ENCODE measurements at regions not wholly inside any gene's neighbourhood (a gene's known extent, or its start where the extent isn't known, plus 50 kb on each side); places are given as distances from the start of the nearest gene placed in this dataset.
"Not testable (repeated sequence)": the region's sequence is repeated elsewhere in the genome, so short reads cannot be mapped to it uniquely, and the experiment has no call there.

- Histone ChIP-seq H3K27ac (no peak overlapping the region), H3K36me3 (no peaks in the 10 kb centered on the region), H3K4me1 (peaks cover 7% of the 10 kb centered on the region), H3K9me3 (no peaks in the 10 kb centered on the region), H3K27me3 (ENCODE audit: low read depth) (no peaks in the 10 kb centered on the region), H3K4me3 (no peak overlapping the region)
- no peak for TF ChIP-seq CTCF (IDR thresholded peaks at IDR 0.05)
- intact Hi-C loops (cut with DNase I): no loop called here
- DNase-seq (no peak), ATAC-seq (no peak)
Measured at GRCh38 chr14:53220914-53221313, 67.8 kb upstream of the DDHD1 start.

GRCh38 chr14:53218161-53218560 is 65.0 kb upstream of the DDHD1 start:
- H3K27me3 ChIP-seq (ENCODE audit: low read depth): no peaks in the 10 kb centered on the region
- H3K4me3 ChIP-seq: peak overlapping the region; percentile 69
- ATAC-seq (no peak), DNase-seq (no peak)
- no peak for TF ChIP-seq CTCF (IDR thresholded peaks at IDR 0.05)
- H3K4me1 ChIP-seq: peaks cover 7% of the 10 kb centered on the region
- H3K36me3 ChIP-seq: no peaks in the 10 kb centered on the region
- H3K27ac ChIP-seq: peak overlapping the region; percentile 53
- intact Hi-C loops (cut with DNase I): no loop called here
- no peaks in the 10 kb centered on the region for H3K9me3 ChIP-seq

- Histone ChIP-seq H3K36me3 (no peaks in the 10 kb centered on the region), H3K27me3 (ENCODE audit: low read depth) (no peaks in the 10 kb centered on the region), H3K4me1 (peaks cover 7% of the 10 kb centered on the region), H3K4me3 (peak overlapping the region; percentile 69), H3K27ac (peak overlapping the region; percentile 53), H3K9me3 (no peaks in the 10 kb centered on the region)
- peak; percentile 87 for DNase-seq
- ATAC-seq: peak; percentile 99 to 100
- intact Hi-C loops (cut with DNase I): no loop called here
- TF ChIP-seq CTCF (IDR thresholded peaks at IDR 0.05): peak; percentile 68
Measured at GRCh38 chr14:53217316-53217994, 64.3 kb upstream of the DDHD1 start.

- H3K9me3 ChIP-seq; H3K27ac ChIP-seq; ATAC-seq; DNase-seq; intact Hi-C loops (cut with DNase I); H3K4me1 ChIP-seq; H3K27me3 ChIP-seq (ENCODE audit: low read depth); H3K36me3 ChIP-seq: not testable (repeated sequence)
- peak overlapping the region; percentile 69 for H3K4me3 ChIP-seq
Measured at GRCh38 chr14:53216955-53217315, 63.8 kb upstream of the DDHD1 start.

GRCh38 chr14:53216478-53216877 is 63.4 kb upstream of the DDHD1 start:
- intact Hi-C loops (cut with DNase I); ATAC-seq: not testable (repeated sequence)

GRCh38 chr14:53215101-53215500 is 62.0 kb upstream of the DDHD1 start:
- Histone ChIP-seq H3K36me3 (no peaks in the 10 kb centered on the region), H3K27me3 (ENCODE audit: low read depth) (no peaks in the 10 kb centered on the region), H3K4me3 (no peak overlapping the region), H3K9me3 (no peaks in the 10 kb centered on the region), H3K27ac (no peak overlapping the region), H3K4me1 (peaks cover 7% of the 10 kb centered on the region)
- no peak for TF ChIP-seq CTCF (IDR thresholded peaks at IDR 0.05)
- ATAC-seq (no peak), DNase-seq (no peak)
- intact Hi-C loops (cut with DNase I): no loop called here

More at GRCh38 chr14:53216478-53216877, 63.4 kb upstream of the DDHD1 start:
- not testable (repeated sequence) for H3K27me3 ChIP-seq (ENCODE audit: low read depth); H3K36me3 ChIP-seq; H3K27ac ChIP-seq; DNase-seq; H3K9me3 ChIP-seq; H3K4me3 ChIP-seq; H3K4me1 ChIP-seq
